ENCODE measurements at regions not wholly inside any gene's neighbourhood (a gene's known extent, or its start where the extent isn't known, plus 50 kb on each side); places are given as distances from the start of the nearest gene placed in this dataset.
A peak's percentile ranks its signal among the peaks of the same experiment; 100 is the strongest.

DNA sequence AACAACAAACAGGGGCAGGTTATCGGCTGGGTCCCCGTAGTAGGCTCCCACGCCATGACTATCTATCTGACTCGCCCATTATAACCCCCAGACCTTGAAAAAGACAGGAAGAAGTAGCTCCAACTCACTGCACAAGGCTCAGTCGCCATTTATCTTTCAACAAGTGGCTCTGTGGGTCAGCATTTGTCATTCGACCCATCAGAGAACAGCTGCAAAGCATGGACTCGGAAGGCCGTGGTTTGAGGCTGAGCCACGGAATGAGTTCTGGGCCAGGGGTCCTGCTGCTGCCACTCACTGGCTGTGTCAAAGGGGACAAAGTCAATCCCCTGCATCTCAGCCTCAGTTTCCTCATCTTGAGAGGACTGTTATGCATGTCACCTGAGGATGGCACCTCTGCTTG, 131.0 kb downstream of the DMRTA2 start:
- no peak for DNase-seq

DNA sequence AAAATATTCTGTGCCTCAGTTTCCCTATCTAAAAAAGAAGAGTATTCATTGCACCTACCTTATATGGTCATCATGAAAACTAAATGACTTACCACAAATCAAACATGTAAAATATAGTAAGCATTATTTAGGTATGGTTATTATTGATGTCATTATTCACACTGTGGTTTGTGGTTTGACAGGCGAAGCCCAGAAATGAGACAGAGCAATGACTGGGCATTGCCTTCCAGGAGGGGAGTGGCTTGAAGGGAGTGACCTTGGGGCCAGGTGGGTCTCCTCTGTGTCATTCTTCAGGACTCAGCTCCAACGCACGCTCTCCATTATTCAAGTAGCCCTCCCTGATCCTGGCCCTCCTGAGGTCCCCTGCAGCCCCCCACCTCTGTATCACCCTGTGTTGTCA, 133.7 kb downstream of the DMRTA2 start:
- no peak for DNase-seq

DNA sequence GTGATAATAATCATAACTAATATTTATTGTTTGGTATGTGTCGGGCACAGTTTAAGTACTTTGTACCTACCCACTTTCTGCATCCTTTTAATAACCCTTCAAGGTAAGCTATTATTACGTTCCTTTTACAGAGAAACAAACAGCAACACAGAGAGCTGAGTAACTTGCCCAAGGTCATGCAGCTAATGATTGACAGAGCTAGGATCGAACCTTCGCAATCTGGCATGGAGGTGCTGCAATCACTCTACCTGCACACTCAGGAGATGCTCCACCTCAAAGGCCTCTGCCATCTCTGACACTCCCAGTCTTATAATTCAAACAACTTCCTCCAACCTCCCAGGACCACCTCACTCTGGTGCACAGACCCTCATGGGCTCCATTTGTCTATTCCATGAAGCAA, 137.2 kb downstream of the DMRTA2 start:
- no peak for DNase-seq

DNA sequence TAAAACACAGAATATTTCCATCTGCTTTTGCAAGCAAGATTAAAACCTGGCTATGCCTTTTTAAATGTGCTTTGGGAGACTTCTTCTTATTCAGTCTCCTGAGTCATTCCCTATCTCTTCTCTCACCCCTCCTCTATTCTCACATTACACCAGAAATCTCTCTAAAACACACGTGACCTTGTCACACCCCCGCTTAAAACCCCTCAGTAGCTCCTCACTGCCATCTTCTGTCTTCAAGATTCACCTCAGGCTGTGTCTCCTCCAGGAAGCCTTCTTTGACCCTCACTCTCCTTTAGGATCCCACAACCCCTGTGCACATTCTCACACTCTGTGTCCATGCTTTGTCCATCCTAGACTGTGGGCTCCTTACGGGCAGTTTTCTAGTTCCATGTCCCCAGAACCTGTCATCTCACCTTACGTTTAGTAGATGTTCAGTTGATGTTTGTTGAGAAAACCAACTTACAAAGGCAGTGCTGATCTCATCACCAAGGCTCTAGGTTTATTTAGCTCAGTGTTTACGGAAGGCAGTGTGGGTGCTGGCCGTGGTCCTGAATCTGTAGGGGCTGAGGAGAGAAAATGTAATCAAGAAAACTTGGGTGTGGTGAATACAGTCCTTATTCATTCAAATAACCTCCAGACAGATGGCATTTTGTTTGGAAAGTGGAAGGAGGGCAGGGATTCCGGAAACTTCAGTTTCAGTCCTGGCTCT, 143.5 kb downstream of the DMRTA2 start:
- no peak for DNase-seq

DNA sequence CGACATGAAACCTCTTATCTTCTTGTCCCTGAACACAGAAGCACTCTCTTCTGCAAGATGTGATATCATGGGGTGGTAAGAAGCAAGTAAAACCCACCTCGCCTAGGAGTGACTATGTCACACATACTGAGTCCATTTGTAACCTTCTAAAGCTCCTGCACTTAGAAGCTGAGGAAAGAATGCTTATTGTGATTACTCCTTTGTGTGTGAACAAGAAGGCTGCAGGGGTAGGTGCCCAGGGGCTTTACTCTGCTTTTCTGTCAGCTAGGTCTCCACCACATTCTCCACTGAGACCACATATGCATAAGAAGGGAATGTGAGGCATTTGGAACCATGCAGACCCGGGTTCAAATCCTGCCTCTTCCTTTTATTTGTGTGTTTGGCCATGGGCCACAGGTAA, 144.3 kb downstream of the DMRTA2 start:
- DNase-seq: no peak

DNA sequence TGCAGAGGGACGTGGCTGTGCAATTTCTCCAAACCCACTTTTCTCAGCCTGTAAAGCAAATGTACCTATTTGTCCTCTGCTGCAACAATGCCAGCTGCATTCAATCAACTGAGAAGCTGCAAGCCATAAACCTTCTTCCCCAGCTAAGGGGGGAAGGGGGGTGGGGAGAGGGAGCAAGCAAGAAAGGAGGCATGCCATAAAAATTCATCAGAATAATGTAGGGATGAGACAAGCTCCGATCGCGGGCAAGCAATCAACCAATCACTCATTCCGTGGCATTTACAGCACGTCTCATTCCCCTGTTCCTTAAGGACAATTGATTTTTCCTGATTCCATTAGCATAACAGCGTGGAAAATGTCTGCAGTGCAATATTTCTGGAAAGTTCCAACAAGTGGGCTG, 144.8 kb downstream of the DMRTA2 start:
- no peak for DNase-seq

DNA sequence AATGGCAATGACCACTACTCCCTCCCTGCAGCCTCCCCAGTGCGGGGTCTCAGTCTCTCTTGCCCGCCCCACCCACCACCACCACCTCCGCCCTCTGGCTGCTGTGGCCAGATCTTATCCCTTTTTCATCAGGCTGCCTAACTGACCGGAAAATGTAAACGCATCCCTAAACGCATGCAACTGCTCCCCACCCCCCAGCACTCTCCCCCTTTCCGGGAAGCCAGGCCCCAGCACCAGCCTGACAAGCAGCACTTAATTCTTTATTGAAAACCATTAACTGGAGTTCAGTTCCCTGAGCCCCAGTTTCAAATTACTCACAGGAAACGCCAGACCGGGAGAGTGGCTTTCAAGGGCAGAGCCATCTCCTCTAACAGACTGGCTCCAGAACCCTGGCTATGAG, 147.7 kb downstream of the DMRTA2 start:
- no peak for DNase-seq

DNA sequence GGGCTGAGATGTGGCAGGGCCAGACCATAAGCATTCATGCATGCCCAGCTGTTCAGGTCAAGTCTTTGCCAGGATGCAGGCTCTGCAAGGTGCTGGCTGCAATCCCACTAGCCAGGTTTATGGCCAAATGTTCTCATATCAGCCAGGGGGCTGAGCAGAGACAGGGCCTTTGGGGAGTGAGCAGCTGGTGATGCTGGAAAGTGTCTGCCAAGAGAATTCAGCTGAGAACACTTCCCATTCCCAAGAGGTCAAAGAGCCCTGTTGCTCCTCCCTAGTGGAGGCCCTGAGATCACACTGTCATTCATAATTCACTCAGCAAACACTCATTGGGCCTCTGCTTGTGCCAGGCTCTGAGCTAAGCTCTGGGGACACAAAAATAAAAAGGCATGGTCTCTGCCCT, 150.3 kb downstream of the DMRTA2 start:
- no peak for DNase-seq

DNA sequence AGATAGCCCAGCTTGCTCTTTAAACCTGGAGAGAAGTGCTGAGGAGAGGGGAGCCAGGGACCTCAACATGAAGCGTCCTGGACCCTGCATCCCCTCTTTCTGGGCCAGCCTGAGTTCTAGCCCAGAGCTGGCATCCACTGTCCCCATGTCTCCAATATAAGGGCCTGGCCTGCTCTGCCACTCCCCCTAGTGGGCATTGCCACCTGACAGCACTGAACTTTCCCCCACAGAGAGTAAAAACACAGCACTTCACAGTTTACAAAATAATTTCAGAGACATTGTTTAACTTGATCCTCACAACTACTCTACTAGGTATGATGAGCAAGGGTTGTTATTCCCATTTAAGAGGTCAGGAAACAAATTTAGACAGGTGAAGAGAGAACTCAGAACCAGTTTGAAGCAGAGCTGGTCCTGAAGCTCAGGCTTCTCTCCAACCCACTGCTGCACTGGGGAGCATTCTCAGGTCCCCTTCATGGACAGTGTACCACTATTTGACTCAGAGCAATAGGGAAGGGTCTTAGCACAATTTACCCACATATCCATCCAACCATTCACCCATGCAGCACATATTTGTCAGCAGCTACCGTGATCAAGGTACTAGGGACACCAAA, 151.2 kb downstream of the DMRTA2 start:
- peak; percentile 2 for DNase-seq

DNA sequence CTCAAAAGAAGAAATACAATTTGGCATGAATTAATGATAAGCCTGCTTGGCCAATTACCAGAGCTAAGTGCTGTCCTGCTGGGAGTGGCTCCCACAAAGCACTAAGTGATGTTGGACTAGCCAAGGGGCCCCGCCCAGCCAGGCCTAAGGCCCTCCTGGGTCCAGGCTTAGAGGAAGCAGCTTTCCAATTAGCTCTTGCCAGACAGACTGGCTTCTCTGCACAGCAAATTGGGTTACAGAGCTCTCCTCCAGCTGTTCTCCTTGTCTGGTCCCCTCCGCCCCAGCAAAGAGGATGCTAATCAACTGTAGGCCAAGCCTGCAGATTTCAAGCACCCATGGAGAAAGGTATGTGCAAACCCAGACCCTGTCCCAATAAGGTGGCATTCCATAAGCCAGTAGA, 151.9 kb downstream of the DMRTA2 start:
- no peak for DNase-seq

DNA sequence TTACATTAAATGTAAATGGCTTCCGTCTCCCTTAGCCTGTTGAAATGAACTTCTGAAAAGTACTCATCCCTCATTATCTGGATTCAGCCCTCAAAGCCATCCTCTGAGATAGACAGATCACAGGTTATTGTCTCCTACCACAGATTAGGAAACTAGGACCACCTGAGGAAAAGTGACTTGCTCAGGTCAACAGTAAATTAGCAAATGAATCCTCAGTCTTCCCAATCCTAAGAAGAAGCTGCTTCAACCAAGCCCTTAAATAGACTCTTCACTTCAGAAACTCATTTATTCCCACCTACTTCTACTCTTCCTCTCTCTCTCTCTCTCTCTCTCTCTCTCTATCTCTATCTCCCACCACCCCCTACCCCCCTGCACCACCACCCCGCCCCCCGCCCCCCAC, 152.3 kb downstream of the DMRTA2 start:
- DNase-seq: no peak

DNA sequence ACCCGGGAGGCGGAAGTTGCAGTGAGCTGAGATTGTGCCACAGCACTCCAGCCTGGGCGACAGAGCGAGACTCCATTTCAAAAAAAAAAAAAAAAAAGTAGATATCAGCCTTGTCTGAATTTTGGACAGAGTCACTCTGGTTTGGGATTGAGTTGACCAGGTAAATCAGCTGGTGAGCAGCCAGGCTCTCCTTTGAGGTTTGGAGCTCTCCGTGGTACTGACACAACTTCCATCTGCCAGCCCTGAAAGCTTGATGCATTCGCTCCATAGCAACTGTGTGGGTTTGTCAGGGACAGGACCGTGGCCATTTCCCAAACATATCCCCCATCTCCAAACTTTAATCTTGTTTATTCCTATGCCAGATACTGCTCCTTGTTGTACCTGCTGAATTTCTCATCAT, 155.2 kb downstream of the DMRTA2 start:
- no peak for DNase-seq

DNA sequence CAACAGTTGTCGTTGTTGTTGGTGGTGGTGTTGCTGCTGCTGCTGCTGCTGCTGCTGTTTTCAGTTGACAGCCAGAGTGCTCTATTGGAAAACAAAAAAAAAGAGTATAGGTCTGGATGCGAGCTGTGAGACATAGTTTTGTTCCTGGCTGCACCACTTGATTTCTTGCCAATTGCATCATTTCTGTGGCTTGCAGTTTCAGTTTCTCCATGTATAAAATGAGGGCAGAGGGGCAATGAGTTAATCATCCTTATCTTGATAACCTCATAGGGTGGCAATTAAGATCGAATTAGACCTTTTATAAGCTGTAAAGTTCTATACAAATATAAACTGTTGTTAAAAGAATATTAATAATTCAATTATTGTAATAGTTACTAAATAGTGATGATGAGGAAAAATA, 156.7 kb downstream of the DMRTA2 start:
- DNase-seq: no peak

DNA sequence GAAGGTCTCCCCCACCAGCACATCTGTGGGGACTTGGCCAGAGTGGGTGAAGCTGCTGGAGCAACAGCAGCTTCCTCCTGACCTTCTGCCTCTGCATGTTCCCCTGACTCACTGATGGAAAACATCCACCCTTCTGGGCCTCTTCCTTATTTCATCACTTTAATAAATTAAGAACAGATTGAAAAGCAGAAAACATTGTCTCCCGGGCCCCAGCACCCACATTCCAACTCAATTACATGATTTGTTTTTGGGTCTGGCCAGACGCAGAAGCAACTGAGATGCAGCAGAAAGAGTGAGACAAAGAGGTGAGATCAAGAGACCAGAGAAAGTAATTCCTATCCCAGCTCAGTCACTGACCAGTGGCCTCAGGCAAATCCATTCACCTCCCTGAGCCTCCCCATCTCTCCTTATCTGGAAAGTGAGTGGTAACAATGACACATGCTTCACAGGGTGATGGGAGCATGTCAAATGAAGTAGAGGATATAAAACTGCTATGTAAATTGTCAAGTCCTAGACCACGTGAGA, 157.1 kb downstream of the ELAVL4 start:
- DNase-seq: no peak

DNA sequence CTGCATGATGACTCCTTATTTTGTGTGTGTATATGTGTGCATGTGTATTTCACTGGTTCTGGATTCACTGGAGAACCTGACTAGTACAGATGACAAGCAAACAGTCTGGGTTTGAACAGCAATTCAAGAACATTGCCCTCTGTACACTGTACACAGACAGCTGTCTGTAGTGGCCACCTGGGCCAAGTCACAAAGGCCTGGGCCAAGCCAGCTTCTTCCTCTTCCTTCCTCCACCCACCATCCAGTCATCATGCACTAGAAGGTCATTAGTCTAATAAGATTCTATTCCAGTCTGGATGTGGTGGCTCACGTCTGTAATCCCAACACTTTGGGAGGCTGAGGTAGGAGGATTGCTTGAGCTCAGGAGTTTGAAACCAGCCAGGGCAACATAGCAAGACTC, 155.9 kb downstream of the ELAVL4 start:
- no peak for DNase-seq

DNA sequence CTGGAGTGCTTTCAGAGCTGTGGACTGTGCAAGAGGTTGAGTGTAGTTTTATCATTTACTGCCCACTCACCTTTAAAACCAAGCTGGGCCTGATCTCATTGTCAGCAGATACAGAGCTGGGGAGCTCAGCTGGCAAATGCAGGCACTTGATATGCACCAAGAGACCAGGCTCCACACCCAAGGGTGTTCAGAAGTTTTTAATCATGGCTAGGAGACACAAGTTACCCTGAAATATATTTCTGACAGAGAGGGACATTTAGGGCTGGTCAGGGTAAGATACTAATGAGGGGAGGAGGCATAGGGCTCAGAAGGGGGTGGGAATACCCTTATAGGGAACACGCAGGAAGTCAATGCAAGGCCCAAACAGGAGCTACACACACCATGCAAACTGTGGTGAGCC, 153.7 kb downstream of the ELAVL4 start:
- DNase-seq: no peak

DNA sequence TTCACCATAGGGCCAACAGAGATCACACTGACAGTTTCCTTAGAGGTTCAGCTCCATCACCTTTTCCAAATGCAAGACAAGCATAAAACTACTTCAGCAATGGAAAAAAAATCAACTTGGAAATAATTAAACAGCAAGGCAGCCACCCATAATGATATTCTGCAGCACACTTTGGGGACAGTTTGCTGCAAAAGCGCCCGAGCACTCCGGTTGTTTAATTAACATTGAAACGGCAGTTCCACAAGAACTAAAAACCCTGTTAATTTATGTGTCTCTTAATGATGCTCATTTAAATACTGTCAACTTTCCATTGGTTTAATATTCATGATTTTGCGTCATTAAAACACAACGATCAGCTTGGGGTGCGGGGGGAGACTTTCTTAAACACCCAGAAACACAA, 153.2 kb downstream of the ELAVL4 start:
- no peak for DNase-seq

DNA sequence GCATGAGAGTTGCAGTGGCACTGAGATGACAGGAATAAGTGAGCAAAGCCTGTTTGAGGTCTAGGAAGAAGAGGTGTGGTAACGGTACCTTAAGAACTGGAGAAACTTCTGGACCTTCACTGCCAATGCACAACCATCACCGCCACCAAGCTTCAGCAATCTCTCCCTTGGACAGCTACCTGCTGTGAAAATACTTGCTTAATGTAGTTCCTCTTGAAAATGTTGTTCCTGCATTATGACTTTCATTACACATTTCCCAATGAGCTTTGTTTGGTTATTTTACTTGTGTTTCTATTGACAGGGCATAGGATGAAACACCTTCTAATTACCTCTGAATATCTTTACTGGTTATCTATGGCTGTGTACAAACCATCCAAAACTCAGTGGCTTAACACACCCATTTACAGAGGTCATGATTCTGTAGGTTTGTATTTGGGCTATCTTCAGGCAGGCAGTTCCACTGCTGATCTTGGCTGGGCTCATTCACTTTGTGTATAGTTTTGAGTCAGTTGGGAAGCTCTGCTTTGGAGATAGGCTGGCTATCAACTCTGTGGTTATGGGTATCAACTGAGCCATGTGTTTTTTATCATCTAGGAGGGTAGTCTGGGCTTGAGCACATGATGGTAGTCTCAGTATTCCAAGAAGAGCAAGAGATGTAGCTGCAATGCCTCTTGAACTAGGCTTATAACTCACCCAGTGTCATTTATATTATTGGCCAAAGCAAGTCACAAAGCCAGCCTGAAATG, 149.4 kb downstream of the ELAVL4 start:
- no peak for DNase-seq

DNA sequence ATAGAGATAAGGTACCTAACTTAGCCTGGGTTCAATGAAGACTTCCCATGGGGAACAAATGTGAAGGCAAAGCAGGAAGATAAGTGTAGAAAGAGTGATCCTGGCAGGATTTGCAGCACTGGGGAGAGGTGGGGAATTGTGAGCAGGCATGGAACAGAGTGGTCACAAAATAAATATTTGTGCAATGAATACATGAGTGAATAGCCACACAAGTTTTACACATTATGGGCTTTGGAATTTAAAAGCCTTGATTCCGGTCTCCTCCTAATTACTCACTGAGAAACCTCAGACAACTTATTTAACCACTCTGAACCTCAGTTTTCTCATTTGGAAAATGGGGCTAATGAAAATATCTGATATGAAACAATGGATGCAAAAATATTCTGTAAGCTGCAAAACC, 148.3 kb downstream of the ELAVL4 start:
- DNase-seq: no peak
